Cardiac muscle cell (in vitro differentiated cells and primary cell): ENCODE measurements at regions not wholly inside any gene's neighbourhood (a gene's known extent, or its start where the extent isn't known, plus 50 kb on each side); places are given as distances from the start of the nearest gene placed in this dataset.
"Not testable (repeated sequence)": the region's sequence is repeated elsewhere in the genome, so short reads cannot be mapped to it uniquely, and the experiment has no call there.

Experiments
- DNase-seq, 2 donors: peaks; one replicate each; pipeline versions ENCODE4 v3.0.0 to v3.0.0-alpha.2; 2010 to 2017; ENCODE audit warnings: low read depth in 1 of 2, low spot score in 1 of 2
- H3K27ac ChIP-seq: fragments of 200-600 bp; sonication (generic); 2 replicates; pipeline ENCODE4 v1.5.1; 2016
- H3K27me3 ChIP-seq: fragments of 200-600 bp; sonication (generic); 2 replicates; pipeline ENCODE4 v1.6.0; 2016; ENCODE audit warnings: control low read depth
- H3K36me3 ChIP-seq: fragments of 200-600 bp; sonication (generic); 2 replicates; pipeline ENCODE4 v1.5.1; 2016; ENCODE audit warnings: control low read depth
- H3K4me1 ChIP-seq: fragments of 200-600 bp; sonication (generic); 2 replicates; pipeline ENCODE4 v1.8.1; 2017; ENCODE audit warnings: low read depth, mild to moderate bottlenecking, mixed run types
- H3K4me3 ChIP-seq: fragments of 200-600 bp; sonication (generic); 2 replicates; pipeline ENCODE4 v1.5.1; 2016; ENCODE audit warnings: mild to moderate bottlenecking
- H3K9me3 ChIP-seq: fragments of 200-600 bp; sonication (generic); 2 replicates; pipeline ENCODE4 v1.5.1; 2017; ENCODE audit warnings: low read depth, mild to moderate bottlenecking, control low read depth
- CTCF ChIP-seq: IDR thresholded peaks from 2 replicates; pipeline ENCODE4 v1.5.1; 2012; ENCODE audit warnings: low read depth, mild to moderate bottlenecking, low read length

- no peaks in the 10 kb centered on the region for H3K9me3 ChIP-seq
- no peaks in the 10 kb centered on the region for H3K36me3 ChIP-seq
- DNase-seq: no peak
- no peaks in the 10 kb centered on the region for H3K4me1 ChIP-seq
- H3K27ac ChIP-seq: no peak overlapping the region
- H3K4me3 ChIP-seq: no peak overlapping the region
- TF ChIP-seq CTCF: no peak
- no peaks in the 10 kb centered on the region for H3K27me3 ChIP-seq
These were observed 135.5 kb upstream of the EDNRB start for GRCh38 chr13:78054157-78054556.

- no peak for TF ChIP-seq CTCF
- H3K4me1 ChIP-seq: no peaks in the 10 kb centered on the region
- no peaks in the 10 kb centered on the region for H3K36me3 ChIP-seq
- H3K9me3 ChIP-seq: no peaks in the 10 kb centered on the region
- DNase-seq: no peak
- no peak overlapping the region for H3K27ac ChIP-seq
- H3K4me3 ChIP-seq: no peak overlapping the region
- H3K27me3 ChIP-seq: no peaks in the 10 kb centered on the region
These were observed 128.5 kb upstream of the EDNRB start for GRCh38 chr13:78047151-78047550.

- TF ChIP-seq CTCF: no peak
- H3K36me3 ChIP-seq: no peaks in the 10 kb centered on the region
- H3K4me3 ChIP-seq: no peak overlapping the region
- no peaks in the 10 kb centered on the region for H3K27me3 ChIP-seq
- H3K27ac ChIP-seq: no peak overlapping the region
- no peak for DNase-seq
- no peaks in the 10 kb centered on the region for H3K4me1 ChIP-seq
- no peaks in the 10 kb centered on the region for H3K9me3 ChIP-seq
These were observed 127.7 kb upstream of the EDNRB start for GRCh38 chr13:78046331-78046730.

- H3K27me3 ChIP-seq: no peaks in the 10 kb centered on the region
- H3K4me3 ChIP-seq: no peak overlapping the region
- TF ChIP-seq CTCF: no peak
- no peaks in the 10 kb centered on the region for H3K9me3 ChIP-seq
- no peaks in the 10 kb centered on the region for H3K36me3 ChIP-seq
- H3K4me1 ChIP-seq: no peaks in the 10 kb centered on the region
- peak in 1 of 2 donors; percentile 9 for DNase-seq
- H3K27ac ChIP-seq: no peak overlapping the region
These were observed 127.3 kb upstream of the EDNRB start for GRCh38 chr13:78045916-78046315.

GRCh38 chr13:78041366-78041765 is 122.7 kb upstream of the EDNRB start:
- not testable (repeated sequence) for H3K27me3 ChIP-seq, H3K36me3 ChIP-seq, H3K9me3 ChIP-seq, H3K27ac ChIP-seq, DNase-seq, H3K4me1 ChIP-seq, H3K4me3 ChIP-seq

GRCh38 chr13:78040205-78040830 is 121.7 kb upstream of the EDNRB start:
- Histone ChIP-seq H3K27me3 (no peaks in the 10 kb centered on the region), H3K4me3 (no peak overlapping the region), H3K4me1 (no peaks in the 10 kb centered on the region), H3K27ac (no peak overlapping the region), H3K9me3 (no peaks in the 10 kb centered on the region), H3K36me3 (no peaks in the 10 kb centered on the region)
- no peak for DNase-seq
- TF ChIP-seq CTCF: no peak
